HG03139 (cell line): ENCODE measurements at regions not wholly inside any gene's neighbourhood (a gene's known extent, or its start where the extent isn't known, plus 50 kb on each side); places are given as distances from the start of the nearest gene placed in this dataset.
"Not testable (repeated sequence)": the region's sequence is repeated elsewhere in the genome, so short reads cannot be mapped to it uniquely, and the experiment has no call there.

ENCODE experiments used
- ATAC-seq: cut with Tn5 transposase; IDR thresholded peaks from one replicate; pipeline ENCODE4 v1.9.1; 2021; ENCODE audit not compliant: unreplicated experiment

- ATAC-seq = no peak
These were observed 262.5 kb downstream of the SOX2 start for GRCh38 chr3:181974198-181974597.

GRCh38 chr3:181976526-181976925 lies 264.8 kb downstream of the SOX2 start:
- ATAC-seq = no peak

GRCh38 chr3:181985386-181985785 lies 273.7 kb downstream of the SOX2 start:
- ATAC-seq = no peak

- no peak for ATAC-seq
These were observed 276.0 kb downstream of the SOX2 start for GRCh38 chr3:181987736-181988135.

- ATAC-seq = no peak
These were observed 287.1 kb downstream of the SOX2 start for GRCh38 chr3:181998828-181999227.

- no peak for ATAC-seq
These were observed 287.6 kb downstream of the SOX2 start for GRCh38 chr3:181999314-181999713.

GRCh38 chr3:182000447-182000846 lies 288.7 kb downstream of the SOX2 start:
- no peak for ATAC-seq

- no peak for ATAC-seq
These were observed 293.5 kb downstream of the SOX2 start for GRCh38 chr3:182005219-182005618.

GRCh38 chr3:182005701-182006100 lies 294.0 kb downstream of the SOX2 start:
- no peak for ATAC-seq

GRCh38 chr3:182006431-182006830 lies 294.7 kb downstream of the SOX2 start:
- no peak for ATAC-seq

GRCh38 chr3:182007441-182007840 lies 295.7 kb downstream of the SOX2 start:
- ATAC-seq = no peak

- no peak for ATAC-seq
These were observed 306.6 kb downstream of the SOX2 start for GRCh38 chr3:182018361-182018760.

GRCh38 chr3:182019926-182020325 lies 308.2 kb downstream of the SOX2 start:
- no peak for ATAC-seq

GRCh38 chr3:182023843-182024242 lies 312.1 kb downstream of the SOX2 start:
- ATAC-seq = no peak

- ATAC-seq = no peak
These were observed 315.6 kb downstream of the SOX2 start for GRCh38 chr3:182027366-182027765.

- no peak for ATAC-seq
These were observed 316.4 kb downstream of the SOX2 start for GRCh38 chr3:182028081-182028480.

- ATAC-seq = not testable (repeated sequence)
These were observed 322.5 kb downstream of the SOX2 start for GRCh38 chr3:182034231-182034630.

- ATAC-seq = no peak
These were observed 323.6 kb downstream of the SOX2 start for GRCh38 chr3:182035324-182035723.

GRCh38 chr3:182036382-182036781 lies 324.7 kb downstream of the SOX2 start:
- no peak for ATAC-seq

- ATAC-seq = no peak
These were observed 330.1 kb downstream of the SOX2 start for GRCh38 chr3:182041668-182042291.

GRCh38 chr3:182045736-182046135 lies 334.0 kb downstream of the SOX2 start:
- no peak for ATAC-seq

GRCh38 chr3:182046166-182046764 lies 334.5 kb downstream of the SOX2 start:
- ATAC-seq = no peak

- no peak for ATAC-seq
These were observed 339.2 kb downstream of the SOX2 start for GRCh38 chr3:182050932-182051331.
